Gastroesophageal sphincter (tissue), 4 donors: ENCODE measurements at regions not wholly inside any gene's neighbourhood (a gene's known extent, or its start where the extent isn't known, plus 50 kb on each side); places are given as distances from the start of the nearest gene placed in this dataset.

Experiments
- ATAC-seq: fragments of 150-250 bp; one replicate; pipeline ENCODE4 v1.9.1; 2016; ENCODE audit warnings: mild to moderate bottlenecking, moderate library complexity
- H3K27ac ChIP-seq, 4 donors: fragments of 200-600 bp; sonication (generic) in 3 of 4; 1 replicate in 3 of 4; 2 replicates in 1 of 4; pipeline ENCODE4 v1.5.1; 2016 to 2019
- H3K27me3 ChIP-seq: fragments of 200-600 bp; sonication (generic); one replicate; pipeline ENCODE4 v1.5.1; 2019
- H3K36me3 ChIP-seq, 2 donors: fragments of 200-600 bp; sonication (generic); one replicate each; pipeline ENCODE4 v1.5.1; 2019; ENCODE audit warnings: control low read depth in 1 of 2
- H3K4me1 ChIP-seq, 3 donors: fragments of 200-600 bp; sonication (generic); 1 replicate in 2 of 3; 2 replicates in 1 of 3; pipeline ENCODE4 v1.5.1; 2016 to 2019; ENCODE audit warnings: control low read depth in 2 of 3
- H3K4me3 ChIP-seq, 2 donors: fragments of 200-600 bp; sonication (generic); one replicate each; pipeline ENCODE4 v1.5.1; 2019; ENCODE audit warnings: mild to moderate bottlenecking in 1 of 2, moderate library complexity in 1 of 2
- H3K9me3 ChIP-seq, 3 donors: fragments of 200-600 bp; sonication (generic); one replicate each; pipeline ENCODE4 v1.5.1; 2017 to 2019; ENCODE audit warnings: control low read depth in 2 of 3
- EP300 ChIP-seq: sonication (generic); formaldehyde crosslinking; IDR thresholded peaks from one replicate; pipeline ENCODE4 v1.6.1; 2017; ENCODE audit warnings: antibody characterized with exemption, mild to moderate bottlenecking
- POLR2A ChIP-seq, 2 donors: fragments of 450-650 bp; IDR thresholded peaks; one replicate each; pipeline ENCODE4 v1.6.1; 2017; ENCODE audit warnings: antibody characterized with exemption in 2 of 2, mild to moderate bottlenecking in 2 of 2, moderate library complexity in 1 of 2
- POLR2AphosphoS5 ChIP-seq: sonication (generic); formaldehyde crosslinking; IDR thresholded peaks from one replicate; pipeline ENCODE4 v1.6.1; 2017; ENCODE audit warnings: antibody characterized with exemption
- WGBS, 2 donors: methylation state at CpG; one replicate each; pipeline ENCODE4 v1.1.5; 2018; ENCODE audit warnings: low coverage in 1 of 2; 5-methylcytosine and 5-hydroxymethylcytosine counted together
- TF ChIP-seq, protein P1 (sequence below), 4 experiments: fragments of 200-600 bp in 2 of 4; fragments of 450-650 bp in 2 of 4; sonication (generic) in 1 of 4; IDR thresholded peaks; one replicate each; pipeline ENCODE4 v1.5.1; 2017 to 2019; ENCODE audit warnings: antibody characterized with exemption in 4 of 4, mild to moderate bottlenecking in 2 of 4, moderate library complexity in 2 of 4

DNA sequence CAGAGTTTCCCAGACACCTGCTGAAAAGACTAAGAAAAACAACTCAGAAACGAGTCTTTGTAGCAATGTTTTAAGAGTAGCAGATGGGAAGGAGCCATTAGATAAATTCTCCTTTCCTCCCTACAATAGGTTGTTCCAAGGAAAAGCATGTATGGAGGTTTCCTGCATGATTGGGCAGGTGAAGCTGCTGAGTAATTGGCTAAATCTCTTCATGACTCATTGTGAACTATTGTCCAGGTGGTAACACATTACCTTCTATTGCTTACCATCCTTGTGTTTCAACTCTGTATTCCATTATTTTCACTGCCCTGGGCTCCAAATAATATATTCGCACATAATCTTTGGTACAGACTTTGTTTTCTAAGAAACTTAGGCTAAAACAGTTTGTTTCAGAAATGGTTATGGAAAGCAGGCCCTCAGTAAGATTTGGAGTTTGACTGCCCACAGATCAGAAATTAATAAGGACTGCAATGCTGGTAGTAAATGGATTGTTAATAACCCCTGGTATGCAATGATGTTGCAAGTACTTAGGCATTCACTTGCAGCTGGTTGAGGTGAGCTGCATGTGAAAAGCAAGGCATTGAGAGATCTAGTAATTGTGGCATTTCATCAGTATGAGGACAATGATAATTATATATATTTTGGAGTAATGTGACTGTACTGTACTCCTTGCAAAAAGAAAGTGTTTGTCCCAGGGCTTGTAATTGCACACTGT lies 281.4 kb upstream of the VLDLR start:
- H3K27ac ChIP-seq, result no peak overlapping the region

DNA sequence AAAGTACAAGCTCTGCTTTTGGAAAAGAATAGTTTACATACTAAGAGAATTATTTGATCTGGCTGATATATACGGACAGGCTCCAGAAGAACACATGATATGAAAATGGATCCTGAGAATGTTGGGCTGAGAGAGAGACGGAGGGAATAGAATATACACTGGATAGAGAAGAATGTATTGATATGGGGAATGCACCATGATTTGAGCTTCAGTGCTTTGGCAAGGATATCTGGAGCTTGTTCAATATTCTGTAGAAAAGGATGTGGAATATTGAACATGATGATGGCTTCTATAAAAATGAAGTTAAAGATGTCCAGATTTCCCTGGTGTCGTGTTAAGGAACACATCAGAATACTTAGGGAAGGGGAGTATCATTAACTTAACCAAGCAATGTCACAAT lies 280.5 kb upstream of the VLDLR start:
- peaks cover 0 to 8% (median 0%) of the 10 kb centered on the region in 3 donors for H3K4me1 ChIP-seq
- no peak for ATAC-seq
- H3K27ac ChIP-seq, result no peak overlapping the region
- H3K27me3 ChIP-seq, result no peaks in the 10 kb centered on the region
- TF ChIP-seq, protein P1, sequence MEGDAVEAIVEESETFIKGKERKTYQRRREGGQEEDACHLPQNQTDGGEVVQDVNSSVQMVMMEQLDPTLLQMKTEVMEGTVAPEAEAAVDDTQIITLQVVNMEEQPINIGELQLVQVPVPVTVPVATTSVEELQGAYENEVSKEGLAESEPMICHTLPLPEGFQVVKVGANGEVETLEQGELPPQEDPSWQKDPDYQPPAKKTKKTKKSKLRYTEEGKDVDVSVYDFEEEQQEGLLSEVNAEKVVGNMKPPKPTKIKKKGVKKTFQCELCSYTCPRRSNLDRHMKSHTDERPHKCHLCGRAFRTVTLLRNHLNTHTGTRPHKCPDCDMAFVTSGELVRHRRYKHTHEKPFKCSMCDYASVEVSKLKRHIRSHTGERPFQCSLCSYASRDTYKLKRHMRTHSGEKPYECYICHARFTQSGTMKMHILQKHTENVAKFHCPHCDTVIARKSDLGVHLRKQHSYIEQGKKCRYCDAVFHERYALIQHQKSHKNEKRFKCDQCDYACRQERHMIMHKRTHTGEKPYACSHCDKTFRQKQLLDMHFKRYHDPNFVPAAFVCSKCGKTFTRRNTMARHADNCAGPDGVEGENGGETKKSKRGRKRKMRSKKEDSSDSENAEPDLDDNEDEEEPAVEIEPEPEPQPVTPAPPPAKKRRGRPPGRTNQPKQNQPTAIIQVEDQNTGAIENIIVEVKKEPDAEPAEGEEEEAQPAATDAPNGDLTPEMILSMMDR (IDR thresholded peaks at IDR 0.05), result no peak
- TF ChIP-seq EP300, result no peak
- TF ChIP-seq POLR2AphosphoS5, result no peak
- no peak for TF ChIP-seq POLR2A (IDR thresholded peaks at IDR 0.05)
- H3K9me3 ChIP-seq, result no peaks in the 10 kb centered on the region
- no peak overlapping the region for H3K4me3 ChIP-seq
- no peaks in the 10 kb centered on the region for H3K36me3 ChIP-seq
- WGBS, 2 donors, result 47 to 68% methylated on average over 2 to 3 of the region's 3 CpGs

More for the DNA sequence above, 281.4 kb upstream of the VLDLR start:
- 79 to 100% methylated on average over 1 to 2 of the region's 2 CpGs for WGBS, 2 donors
- Histone ChIP-seq H3K27me3 (no peaks in the 10 kb centered on the region), H3K36me3 (no peaks in the 10 kb centered on the region), H3K4me3 (no peak overlapping the region), H3K4me1 (peaks cover 0 to 8% (median 0%) of the 10 kb centered on the region in 3 donors), H3K9me3 (no peaks in the 10 kb centered on the region)
- TF ChIP-seq, protein P1 (IDR thresholded peaks at IDR 0.05), result no peak
- TF ChIP-seq EP300 (no peak), POLR2A (IDR thresholded peaks at IDR 0.05) (no peak), POLR2AphosphoS5 (no peak)
- no peak for ATAC-seq

DNA sequence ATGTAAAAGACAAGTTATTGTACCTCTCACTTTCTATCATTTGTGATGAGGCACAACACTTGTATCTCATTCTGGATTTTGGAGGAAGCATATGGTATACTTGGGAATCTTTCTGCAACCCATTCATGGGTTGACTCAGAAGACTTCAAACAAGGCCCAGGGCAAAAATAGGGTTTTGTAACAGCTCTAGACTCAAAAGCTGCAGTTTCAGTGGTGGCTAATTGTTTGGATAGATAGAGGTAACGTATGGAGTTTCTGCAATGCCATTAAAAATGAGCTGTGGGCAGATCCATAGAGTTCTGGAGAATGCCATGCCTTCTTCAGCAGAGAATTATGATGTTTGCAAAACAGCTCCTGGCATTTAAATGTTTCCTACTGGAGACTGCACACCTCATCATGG lies 279.6 kb upstream of the VLDLR start:
- WGBS, 2 donors, result 80 to 100% methylated on average over 1 of the region's 1 CpG
- no peaks in the 10 kb centered on the region for H3K27me3 ChIP-seq

DNA sequence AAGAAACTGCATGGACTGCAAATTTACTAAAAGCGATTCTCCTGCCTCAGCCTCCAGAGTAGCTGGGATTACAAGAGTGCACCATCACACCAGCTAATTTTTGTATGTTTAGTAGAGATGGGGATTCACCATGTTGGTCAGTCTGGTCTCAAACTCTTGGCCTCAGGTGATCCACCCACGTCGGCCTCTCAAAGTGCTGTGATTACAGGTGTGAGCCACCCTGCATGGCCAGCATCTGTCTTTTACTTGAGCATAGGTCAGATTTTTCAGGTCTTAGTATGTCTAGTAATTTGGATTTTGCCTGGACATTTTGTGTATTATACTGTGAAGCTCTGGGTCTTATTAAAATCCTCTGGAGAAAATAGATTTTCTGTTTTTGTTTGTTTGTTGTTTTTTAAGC lies 277.8 kb upstream of the VLDLR start:
- WGBS, 2 donors, result 96 to 100% methylated on average over 3 of the region's 3 CpGs
- H3K27me3 ChIP-seq, result no peaks in the 10 kb centered on the region
- no peak overlapping the region for H3K27ac ChIP-seq
- TF ChIP-seq POLR2A (IDR thresholded peaks at IDR 0.05) (no peak), EP300 (no peak), POLR2AphosphoS5 (no peak)
- TF ChIP-seq, protein P1 (IDR thresholded peaks at IDR 0.05), result no peak
- H3K36me3 ChIP-seq, result no peaks in the 10 kb centered on the region
- no peak for ATAC-seq
- peaks cover 0 to 25% (median 0%) of the 10 kb centered on the region in 3 donors for H3K9me3 ChIP-seq
- no peak overlapping the region for H3K4me3 ChIP-seq
- H3K4me1 ChIP-seq, result no peaks in the 10 kb centered on the region

More for the DNA sequence above, 279.6 kb upstream of the VLDLR start:
- ATAC-seq, result no peak
- H3K9me3 ChIP-seq, result peaks cover 0 to 7% (median 0%) of the 10 kb centered on the region in 3 donors
- no peaks in the 10 kb centered on the region for H3K36me3 ChIP-seq
- H3K4me3 ChIP-seq, result no peak overlapping the region
- no peak overlapping the region for H3K27ac ChIP-seq
- no peak for TF ChIP-seq EP300
- no peak for TF ChIP-seq POLR2AphosphoS5
- no peak for TF ChIP-seq POLR2A (IDR thresholded peaks at IDR 0.05)
- TF ChIP-seq, protein P1 (IDR thresholded peaks at IDR 0.05), result no peak
- peaks cover 0 to 8% (median 0%) of the 10 kb centered on the region in 3 donors for H3K4me1 ChIP-seq

DNA sequence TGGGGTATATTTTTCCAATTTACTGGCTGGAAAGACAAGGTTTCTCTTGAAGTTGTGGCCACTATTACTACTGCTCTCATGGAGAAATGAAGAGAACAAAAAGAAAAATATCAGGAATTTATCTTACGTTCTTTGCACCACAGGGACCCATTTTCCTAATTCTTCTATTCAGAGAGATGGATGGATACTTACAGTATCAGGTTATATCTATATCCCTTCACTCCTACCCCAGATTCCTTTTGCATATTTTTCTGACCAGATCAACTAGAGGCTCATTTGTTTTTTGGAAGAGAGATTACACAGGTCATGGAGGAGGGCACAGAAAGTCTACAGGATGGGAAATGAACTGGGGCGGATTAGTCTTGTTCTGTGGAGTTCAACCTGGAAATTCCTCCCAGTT lies 277.2 kb upstream of the VLDLR start:
- Histone ChIP-seq H3K4me1 (no peaks in the 10 kb centered on the region), H3K27me3 (no peaks in the 10 kb centered on the region), H3K9me3 (peaks cover 0 to 32% (median 0%) of the 10 kb centered on the region in 3 donors), H3K27ac (no peak overlapping the region), H3K4me3 (no peak overlapping the region), H3K36me3 (no peaks in the 10 kb centered on the region)
- ATAC-seq, result no peak
- 83 to 96% methylated on average over 2 of the region's 2 CpGs for WGBS, 2 donors
- no peak for TF ChIP-seq POLR2A (IDR thresholded peaks at IDR 0.05)
- TF ChIP-seq POLR2AphosphoS5, result no peak
- no peak for TF ChIP-seq EP300
